GM23248 (cell line): ENCODE measurements at regions not wholly inside any gene's neighbourhood (a gene's known extent, or its start where the extent isn't known, plus 50 kb on each side); places are given as distances from the start of the nearest gene placed in this dataset.
A peak's percentile ranks its signal among the peaks of the same experiment; 100 is the strongest.
"Not testable (repeated sequence)": the region's sequence is repeated elsewhere in the genome, so short reads cannot be mapped to it uniquely, and the experiment has no call there.

ENCODE experiments used
- DNase-seq: peaks from one replicate; pipeline ENCODE4 v3.0.0-alpha.2; 2015
- H2AFZ ChIP-seq: fragments of 200-600 bp; sonication (generic); 2 replicates; pipeline ENCODE4 v1.6.1; 2016; ENCODE audit warnings: antibody characterized with exemption
- H3F3A ChIP-seq: fragments of 200-600 bp; sonication (generic); 2 replicates; pipeline ENCODE4 v1.6.1; 2016; ENCODE audit warnings: mild to moderate bottlenecking, antibody characterized with exemption, mixed run types; ENCODE audit not compliant: insufficient read depth
- H3K27ac ChIP-seq: fragments of 200-600 bp; sonication (generic); 2 replicates; pipeline ENCODE4 v1.5.1; 2016; ENCODE audit warnings: mild to moderate bottlenecking
- H3K27me3 ChIP-seq: fragments of 200-600 bp; sonication (generic); replicated peaks from 2 replicates; pipeline ENCODE4 v1.6.1; 2016; ENCODE audit warnings: mild to moderate bottlenecking; ENCODE audit not compliant: insufficient read depth
- H3K36me3 ChIP-seq: fragments of 200-600 bp; sonication (generic); 2 replicates; pipeline ENCODE4 v1.6.1; 2016; ENCODE audit warnings: low read depth, mild to moderate bottlenecking
- H3K4me1 ChIP-seq: fragments of 200-600 bp; sonication (generic); 2 replicates; pipeline ENCODE4 v1.6.1; 2016; ENCODE audit warnings: mild to moderate bottlenecking; ENCODE audit not compliant: insufficient read depth
- H3K4me2 ChIP-seq: fragments of 200-600 bp; sonication (generic); one replicate; pipeline ENCODE4 v1.6.1; 2016; ENCODE audit warnings: mild to moderate bottlenecking; ENCODE audit not compliant: unreplicated experiment
- H3K4me3 ChIP-seq: fragments of 200-600 bp; sonication (generic); 2 replicates; pipeline ENCODE4 v1.5.1; 2016; ENCODE audit warnings: mild to moderate bottlenecking
- H3K79me2 ChIP-seq: fragments of 200-600 bp; sonication (generic); 2 replicates; pipeline ENCODE4 v1.6.1; 2016; ENCODE audit warnings: mild to moderate bottlenecking; ENCODE audit not compliant: insufficient read depth
- H3K9ac ChIP-seq: fragments of 200-600 bp; sonication (generic); 2 replicates; pipeline ENCODE4 v1.6.1; 2016; ENCODE audit warnings: mild to moderate bottlenecking
- H3K9me2 ChIP-seq: fragments of 200-600 bp; sonication (generic); 2 replicates; pipeline ENCODE4 v1.6.1; 2016; ENCODE audit warnings: mixed run types, mild to moderate bottlenecking, moderate library complexity; ENCODE audit not compliant: insufficient read depth
- H3K9me3 ChIP-seq: fragments of 200-600 bp; sonication (generic); one replicate; pipeline ENCODE4 v1.6.1; 2017; ENCODE audit warnings: low read depth
- H4K20me1 ChIP-seq: fragments of 200-600 bp; sonication (generic); 2 replicates; pipeline ENCODE4 v1.6.0; 2016; ENCODE audit not compliant: insufficient read depth
- EZH2 ChIP-seq: fragments of 200-600 bp; sonication (generic); IDR thresholded peaks from 2 replicates; pipeline ENCODE4 v1.6.1; 2018; ENCODE audit warnings: antibody characterized with exemption, mild to moderate bottlenecking; ENCODE audit not compliant: insufficient read depth, poor library complexity, severe bottlenecking
- EZH2phosphoT487 ChIP-seq: fragments of 200-600 bp; sonication (generic); IDR thresholded peaks from 2 replicates; pipeline ENCODE4 v1.6.1; 2018; ENCODE audit warnings: antibody characterized with exemption, moderate library complexity, mild to moderate bottlenecking, low read depth; ENCODE audit not compliant: insufficient read depth
- WGBS, 2 experiments: methylation state at CpG; one replicate each; pipeline ENCODE4 v1.1.6; 2015 to 2017; ENCODE audit warnings: low lambda C conversion rate in 2 of 2, low coverage in 1 of 2; ENCODE audit errors: missing lambda C conversion rate in 2 of 2; 5-methylcytosine and 5-hydroxymethylcytosine counted together
- in situ Hi-C: fragments of 300-500 bp; cut with MboI; formaldehyde crosslinking; loops from 2 replicates; pipeline ENCODE4 v1.15.0; 2020

GRCh38 chr3:72161881-72162595, 377.1 kb upstream of the PROK2 start:
- Histone ChIP-seq H3K9ac (no peak overlapping the region), H3K4me2 (no peak overlapping the region), H3K4me1 (peaks cover 8% of the 10 kb centered on the region), H3K27me3 (no peaks in the 10 kb centered on the region), H3K4me3 (no peak overlapping the region), H3K9me3 (no peaks in the 10 kb centered on the region), H3F3A (no peaks in the 10 kb centered on the region), H3K36me3 (no peaks in the 10 kb centered on the region), H3K27ac (no peak overlapping the region), H2AFZ (no peak overlapping the region), H3K9me2 (no peaks in the 10 kb centered on the region), H3K79me2 (no peaks in the 10 kb centered on the region), H4K20me1 (no peaks in the 10 kb centered on the region)
- TF ChIP-seq EZH2, result no peak
- no peak for TF ChIP-seq EZH2phosphoT487
- in situ Hi-C loops, result no loop called here
- peak; percentile 58 for DNase-seq
- 74 to 76% methylated on average over 13 of the region's 13 CpGs for WGBS, 2 experiments

- H3K9me2 ChIP-seq, H3K9ac ChIP-seq, H3K4me3 ChIP-seq, H3K79me2 ChIP-seq, in situ Hi-C loops, H3F3A ChIP-seq, H3K27me3 ChIP-seq, DNase-seq, H3K4me2 ChIP-seq, H4K20me1 ChIP-seq, H3K27ac ChIP-seq, H2AFZ ChIP-seq, H3K9me3 ChIP-seq, H3K36me3 ChIP-seq: not testable (repeated sequence)
- WGBS, 2 experiments, result 91 to 98% methylated on average over 3 of the region's 3 CpGs
- H3K4me1 ChIP-seq, result peaks cover 11% of the 10 kb centered on the region
Measured at GRCh38 chr3:72161285-72161684, 376.3 kb upstream of the PROK2 start.

- Histone ChIP-seq H3K27me3 (no peaks in the 10 kb centered on the region), H2AFZ (no peak overlapping the region), H3K79me2 (no peaks in the 10 kb centered on the region), H3K4me2 (no peak overlapping the region), H3K4me3 (no peak overlapping the region), H3K27ac (no peak overlapping the region), H3K9me2 (no peaks in the 10 kb centered on the region), H3K9me3 (no peaks in the 10 kb centered on the region), H3K9ac (no peak overlapping the region), H4K20me1 (no peaks in the 10 kb centered on the region), H3K4me1 (peaks cover 10% of the 10 kb centered on the region; the same call in 1 of the 2 replicates), H3K36me3 (no peaks in the 10 kb centered on the region), H3F3A (peaks cover 9% of the 10 kb centered on the region; the same call in 1 of the 2 replicates)
- 79 to 84% methylated on average over 5 of the region's 5 CpGs for WGBS, 2 experiments
- TF ChIP-seq EZH2 (no peak), EZH2phosphoT487 (no peak)
- no peak for DNase-seq
- in situ Hi-C loops, result no loop called here
Measured at GRCh38 chr3:72160351-72160750, 375.4 kb upstream of the PROK2 start.

GRCh38 chr3:72159487-72159886, 374.5 kb upstream of the PROK2 start:
- H3K27ac ChIP-seq, result no peak overlapping the region

More at GRCh38 chr3:72159487-72159886, 374.5 kb upstream of the PROK2 start:
- H3K79me2 ChIP-seq, result no peaks in the 10 kb centered on the region
- DNase-seq, result no peak
- peaks cover 15% of the 10 kb centered on the region for H3K4me1 ChIP-seq
- no peak overlapping the region for H2AFZ ChIP-seq
- no peak overlapping the region for H3K4me2 ChIP-seq
- in situ Hi-C loops, result no loop called here
- no peaks in the 10 kb centered on the region for H3K9me2 ChIP-seq
- H3F3A ChIP-seq, result peaks cover 15% of the 10 kb centered on the region; the same call in 1 of the 2 replicates
- no peak overlapping the region for H3K9ac ChIP-seq
- no peaks in the 10 kb centered on the region for H3K27me3 ChIP-seq
- H3K9me3 ChIP-seq, result no peaks in the 10 kb centered on the region
- H3K4me3 ChIP-seq, result no peak overlapping the region
- 96 to 98% methylated on average over 2 of the region's 2 CpGs for WGBS, 2 experiments
- no peaks in the 10 kb centered on the region for H4K20me1 ChIP-seq
- no peak for TF ChIP-seq EZH2
- no peak for TF ChIP-seq EZH2phosphoT487
- H3K36me3 ChIP-seq, result no peaks in the 10 kb centered on the region
